ENCODE measurements at regions not wholly inside any gene's neighbourhood (a gene's known extent, or its start where the extent isn't known, plus 50 kb on each side); places are given as distances from the start of the nearest gene placed in this dataset.
A peak's percentile ranks its signal among the peaks of the same experiment; 100 is the strongest.

GRCh38 chr2:53174539-53174938 is 593.1 kb upstream of the CHAC2 start:
- WGBS, 2 donors: 92 to 100% methylated on average over 1 of the region's 1 CpG
- peaks cover 0 to 12% (median 0%) of the 10 kb centered on the region in 9 donors for H3K4me1 ChIP-seq
- intact Hi-C loops (cut with DNase I): no loop called here

GRCh38 chr2:53173698-53174455 is 593.7 kb upstream of the CHAC2 start:
- intact Hi-C loops (cut with DNase I): no loop called here
- peak in 3 of 8 donors; percentile 33 to 52 (median 39) for ATAC-seq
- 57 to 80% methylated on average over 7 of the region's 7 CpGs for WGBS, 2 donors

More at GRCh38 chr2:53174539-53174938, 593.1 kb upstream of the CHAC2 start:
- no peak for TF ChIP-seq CTCF (IDR thresholded peaks at IDR 0.05)
- DNase-seq (no peak), ATAC-seq (no peak)
- Histone ChIP-seq H3K9me3 (no peaks in the 10 kb centered on the region), H3K27ac (no peak overlapping the region), H3K27me3 (no peaks in the 10 kb centered on the region), H3K36me3 (no peaks in the 10 kb centered on the region), H3K4me3 (no peak overlapping the region)

GRCh38 chr2:53173091-53173490 is 594.5 kb upstream of the CHAC2 start:
- WGBS, 2 donors: 42 to 58% methylated on average over 1 of the region's 1 CpG
- H3K9me3 ChIP-seq: no peaks in the 10 kb centered on the region
- peak overlapping the region in 1 of 10 donors; percentile 24 for H3K27ac ChIP-seq
- peaks cover 0 to 12% (median 0%) of the 10 kb centered on the region in 9 donors for H3K4me1 ChIP-seq
- no peak overlapping the region for H3K4me3 ChIP-seq
- no peaks in the 10 kb centered on the region for H3K27me3 ChIP-seq
- DNase-seq (no peak), ATAC-seq (peak in 2 of 8 donors; percentile 32 to 35)
- intact Hi-C loops (cut with DNase I): no loop called here
- TF ChIP-seq CTCF (IDR thresholded peaks at IDR 0.05): no peak
- no peaks in the 10 kb centered on the region for H3K36me3 ChIP-seq

More at GRCh38 chr2:53173698-53174455, 593.7 kb upstream of the CHAC2 start:
- H3K4me1 ChIP-seq: peaks cover 0 to 12% (median 0%) of the 10 kb centered on the region in 9 donors
- no peaks in the 10 kb centered on the region for H3K27me3 ChIP-seq
- no peak for DNase-seq
- peak overlapping the region in 3 of 10 donors; percentile 7 to 24 (median 13) for H3K27ac ChIP-seq
- H3K9me3 ChIP-seq: no peaks in the 10 kb centered on the region
- H3K36me3 ChIP-seq: no peaks in the 10 kb centered on the region
- no peak for TF ChIP-seq CTCF (IDR thresholded peaks at IDR 0.05)
- H3K4me3 ChIP-seq: no peak overlapping the region

GRCh38 chr2:53170466-53170865 is 597.1 kb upstream of the CHAC2 start:
- DNase-seq (no peak), ATAC-seq (peak in 3 of 8 donors; percentile 29 to 54 (median 52))
- no peak overlapping the region for H3K4me3 ChIP-seq
- no peaks in the 10 kb centered on the region for H3K27me3 ChIP-seq
- peaks cover 0 to 12% (median 0%) of the 10 kb centered on the region in 9 donors for H3K4me1 ChIP-seq
- peaks cover 0 to 4% (median 0%) of the 10 kb centered on the region in 11 donors for H3K9me3 ChIP-seq
- no peak overlapping the region for H3K27ac ChIP-seq
- intact Hi-C loops (cut with DNase I): no loop called here
- 56 to 70% methylated on average over 2 of the region's 2 CpGs for WGBS, 2 donors
- no peaks in the 10 kb centered on the region for H3K36me3 ChIP-seq
- TF ChIP-seq CTCF (IDR thresholded peaks at IDR 0.05): no peak
